ENCODE measurements at regions not wholly inside any gene's neighbourhood (a gene's known extent, or its start where the extent isn't known, plus 50 kb on each side); places are given as distances from the start of the nearest gene placed in this dataset.
"Not testable (repeated sequence)": the region's sequence is repeated elsewhere in the genome, so short reads cannot be mapped to it uniquely, and the experiment has no call there.

DNA sequence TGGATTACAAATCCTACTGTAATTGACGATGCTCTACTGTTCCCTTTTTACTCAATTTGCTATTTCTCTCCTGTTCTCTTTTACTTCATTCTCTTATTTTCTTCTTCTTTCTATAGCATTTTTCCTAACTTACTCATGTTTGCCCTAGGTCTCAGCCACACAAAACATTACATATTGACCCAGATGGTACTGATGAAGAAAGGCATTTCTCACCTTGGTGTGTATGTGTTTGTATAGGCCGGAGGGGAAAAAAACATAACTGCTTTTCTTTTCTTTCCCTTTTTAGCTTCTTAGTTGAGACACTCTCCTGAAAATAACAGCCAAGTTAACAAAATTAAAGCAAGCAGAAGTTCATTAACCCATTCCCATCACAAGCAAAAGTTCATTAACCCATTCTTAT is 1019.8 kb upstream of the CDH18 start:
- no peak for DNase-seq

DNA sequence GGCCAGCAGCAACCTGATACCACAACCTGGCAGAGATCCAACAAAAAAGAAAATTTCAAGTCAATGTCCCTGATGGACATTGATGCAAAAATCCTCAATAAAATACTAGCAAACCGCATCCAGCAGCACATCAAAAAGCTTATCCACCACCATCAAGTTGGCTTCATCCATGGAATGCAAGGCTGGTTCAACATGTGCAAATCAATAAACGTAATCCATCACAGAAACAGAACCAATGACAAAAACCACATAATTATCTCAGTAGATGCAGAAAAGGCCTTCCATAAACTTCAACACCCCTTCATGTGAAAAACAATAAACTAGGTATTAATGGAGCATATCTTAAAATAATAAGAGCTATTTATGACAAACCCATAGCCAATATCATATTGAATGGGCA is 1000.9 kb upstream of the CDH18 start:
- DNase-seq, result not testable (repeated sequence)

DNA sequence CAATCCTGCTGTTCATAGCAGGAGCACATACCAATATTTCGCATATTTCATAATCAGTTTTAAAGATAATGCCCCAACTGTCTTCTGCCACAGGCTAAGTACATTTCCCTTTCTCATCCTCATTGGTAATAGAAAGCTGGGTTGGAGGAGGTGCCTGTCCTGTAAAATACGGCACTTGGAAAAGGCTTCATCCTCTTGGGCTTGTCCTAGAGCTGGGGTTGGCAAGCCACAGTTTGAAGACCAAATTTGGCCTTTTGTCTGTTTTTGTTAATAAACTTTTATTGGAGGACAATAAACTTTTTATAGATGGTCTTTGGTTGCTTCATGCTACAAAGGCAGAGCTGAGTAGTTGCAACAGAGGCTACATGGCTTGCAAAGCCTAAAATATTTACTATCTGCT is 997.8 kb upstream of the CDH18 start:
- DNase-seq, result no peak

DNA sequence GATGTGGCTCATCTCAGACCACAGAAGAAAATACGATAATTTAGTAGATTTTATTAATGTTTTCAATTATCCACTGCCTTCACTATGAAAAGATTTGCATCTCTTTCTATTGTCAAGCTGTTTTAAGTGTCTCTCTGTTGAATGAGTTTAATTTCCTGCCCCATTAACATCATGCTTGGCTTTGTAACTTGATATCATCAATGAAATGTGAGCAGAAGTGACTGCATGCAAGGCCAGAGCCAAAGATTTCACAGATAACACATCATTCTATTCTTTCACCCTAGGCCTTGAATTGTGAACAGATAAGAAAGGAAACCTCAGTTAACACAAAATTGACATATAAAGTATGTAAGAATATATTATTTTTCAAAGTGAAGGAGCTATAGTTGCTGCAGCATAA is 986.4 kb upstream of the CDH18 start:
- DNase-seq, result no peak

DNA sequence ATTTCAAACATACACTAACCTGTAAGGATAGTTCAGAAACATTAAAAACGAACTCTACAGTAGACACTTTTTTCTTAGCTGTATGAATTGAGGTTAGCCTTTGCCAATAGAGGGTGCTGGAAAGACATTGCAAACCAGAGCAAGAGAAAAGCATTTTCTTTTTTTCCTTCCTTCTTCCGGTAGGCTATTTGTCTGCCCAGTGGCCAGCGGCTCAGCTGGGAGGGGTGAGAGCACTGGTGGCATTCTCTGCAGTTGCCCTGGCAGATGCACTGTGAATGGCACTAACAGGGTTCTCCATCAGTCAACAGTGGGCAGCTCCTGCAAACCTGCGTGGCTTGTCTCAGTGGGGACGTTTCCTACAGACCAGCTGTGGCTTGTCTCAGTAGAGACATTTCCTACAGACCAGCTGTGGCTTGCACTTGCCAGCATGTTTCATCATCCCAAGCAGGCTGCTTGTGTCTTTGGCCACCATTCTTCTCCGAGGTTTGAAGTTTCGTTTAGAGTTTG is 984.5 kb upstream of the CDH18 start:
- DNase-seq, result no peak

DNA sequence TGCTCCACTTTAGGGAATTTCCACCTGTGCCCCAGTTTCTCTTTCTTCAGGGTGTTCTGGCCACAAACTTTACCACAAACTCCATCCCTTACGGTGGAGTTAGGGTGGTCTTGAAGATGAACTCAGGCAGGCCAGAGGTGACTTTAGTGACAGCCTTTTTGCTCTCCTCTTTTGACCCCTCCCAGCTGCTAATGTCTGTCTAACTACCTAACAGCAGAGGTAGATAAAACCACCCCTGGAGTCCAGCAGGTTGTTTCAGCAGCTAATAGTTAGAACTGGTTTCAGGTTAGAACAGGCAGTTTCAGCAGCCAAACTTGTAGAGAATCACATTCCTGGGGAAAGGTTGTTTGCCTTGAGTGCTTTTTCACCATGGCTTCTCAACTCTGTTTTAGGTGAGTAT is 971.3 kb upstream of the CDH18 start:
- DNase-seq, result no peak

DNA sequence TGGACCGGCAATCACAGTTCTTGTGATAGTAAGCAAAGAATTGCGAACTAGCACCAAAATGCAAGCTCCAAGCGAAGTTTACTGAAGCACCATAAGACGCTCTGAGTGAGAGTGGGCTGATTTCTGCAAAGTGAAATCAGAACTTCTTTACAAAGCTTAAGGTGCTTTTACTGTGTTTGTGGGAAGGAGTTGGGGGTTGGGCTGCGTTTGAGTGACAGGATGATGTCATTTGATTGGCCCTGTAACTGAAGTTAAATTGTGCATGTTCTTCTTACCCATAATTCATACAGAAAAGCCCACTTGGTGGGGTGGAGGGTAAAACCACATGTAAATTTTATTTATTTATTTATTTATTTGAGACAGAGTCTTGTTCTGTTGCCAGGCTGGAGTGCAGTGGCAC is 970.6 kb upstream of the CDH18 start:
- no peak for DNase-seq

DNA sequence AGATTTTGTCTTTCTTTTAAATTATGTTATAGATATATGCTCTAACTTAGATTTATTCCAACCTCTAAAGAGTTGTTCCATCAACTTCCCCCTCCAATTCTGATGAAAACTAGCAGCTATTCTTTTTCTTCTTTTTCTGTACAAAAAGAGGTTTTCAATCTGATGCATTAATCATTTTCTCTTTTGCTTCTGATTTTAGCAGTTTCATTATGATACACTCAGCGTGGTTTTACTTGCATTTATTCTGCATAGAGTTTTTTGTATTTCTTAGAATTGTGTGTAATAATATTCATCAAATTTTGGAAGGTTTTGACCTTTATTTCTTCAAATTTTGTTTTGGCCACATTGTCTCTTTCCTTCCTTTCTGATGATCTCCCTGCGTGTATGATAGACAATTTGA is 968.1 kb upstream of the CDH18 start:
- DNase-seq, result no peak

DNA sequence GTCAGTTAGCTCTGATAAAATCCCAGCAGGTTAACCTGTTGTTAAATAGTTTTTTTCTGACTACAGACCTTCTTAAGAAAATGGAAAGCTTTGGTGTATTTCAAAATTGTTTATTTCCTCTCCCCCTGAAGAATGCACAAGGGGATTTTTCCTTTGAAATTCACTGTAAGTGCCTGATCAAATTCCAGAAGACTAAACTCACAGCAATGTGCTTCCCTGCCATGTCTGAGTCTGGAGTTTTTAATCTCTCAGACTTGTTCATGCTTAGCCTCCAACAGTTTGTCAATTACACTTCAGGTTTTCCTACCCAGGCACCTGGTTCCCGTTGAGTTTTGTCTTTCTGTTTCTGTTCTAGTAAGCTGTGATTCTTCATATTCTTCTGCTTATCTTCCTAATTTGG is 961.6 kb upstream of the CDH18 start:
- DNase-seq, result no peak

DNA sequence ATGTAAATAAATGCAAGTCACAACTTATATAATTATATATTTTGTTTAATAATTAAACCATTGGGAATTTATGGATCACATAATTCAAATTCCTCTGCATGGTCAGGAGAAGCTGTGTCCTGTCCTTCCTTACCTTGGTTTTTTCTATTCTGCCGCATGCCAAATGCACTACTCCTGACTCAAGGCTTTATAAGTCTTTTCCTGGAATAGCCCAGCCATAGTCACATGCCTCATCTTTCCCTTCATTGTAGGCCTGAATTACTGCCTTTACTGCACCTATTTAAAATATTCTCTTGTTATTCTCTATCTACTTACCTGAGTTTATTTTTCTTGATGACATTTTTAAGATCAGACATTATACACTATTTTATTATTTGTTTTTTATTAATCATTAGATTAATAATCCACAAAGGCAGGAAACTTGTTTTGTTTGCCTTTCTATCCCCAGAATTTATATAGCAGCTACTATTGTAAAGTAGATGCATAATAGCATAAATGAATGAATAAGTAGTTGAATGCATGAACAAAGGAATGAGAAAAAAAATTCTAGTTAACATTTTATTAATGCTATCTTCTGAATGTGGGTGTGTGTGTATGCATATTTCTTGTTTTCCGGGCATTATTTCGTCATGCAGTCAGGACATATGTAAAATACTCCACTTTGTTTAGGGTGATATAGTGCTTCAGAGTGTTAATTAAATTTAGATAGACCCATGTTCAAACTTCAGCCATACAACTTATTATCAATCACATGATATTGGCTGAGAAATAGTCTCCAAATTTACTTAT is 955.4 kb upstream of the CDH18 start:
- not testable (repeated sequence) for DNase-seq

DNA sequence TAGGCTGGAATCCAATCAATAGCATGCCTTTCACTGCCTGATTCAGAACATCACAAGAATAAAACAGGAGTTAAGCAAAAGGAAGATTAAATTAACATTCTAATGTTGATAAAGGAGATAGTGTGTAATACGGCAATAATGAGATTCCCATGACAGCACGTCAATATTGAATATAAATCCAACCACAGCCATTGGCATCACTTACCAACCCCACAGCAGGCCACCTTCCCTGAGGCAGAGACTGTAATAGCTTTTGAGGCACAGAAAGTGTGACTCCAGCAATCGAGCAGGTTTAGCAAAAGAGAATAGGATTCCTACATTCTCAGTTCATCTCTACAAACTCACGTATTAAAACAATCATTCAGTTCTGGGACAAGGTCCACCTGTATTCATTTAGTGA is 954.6 kb upstream of the CDH18 start:
- DNase-seq, result not testable (repeated sequence)

DNA sequence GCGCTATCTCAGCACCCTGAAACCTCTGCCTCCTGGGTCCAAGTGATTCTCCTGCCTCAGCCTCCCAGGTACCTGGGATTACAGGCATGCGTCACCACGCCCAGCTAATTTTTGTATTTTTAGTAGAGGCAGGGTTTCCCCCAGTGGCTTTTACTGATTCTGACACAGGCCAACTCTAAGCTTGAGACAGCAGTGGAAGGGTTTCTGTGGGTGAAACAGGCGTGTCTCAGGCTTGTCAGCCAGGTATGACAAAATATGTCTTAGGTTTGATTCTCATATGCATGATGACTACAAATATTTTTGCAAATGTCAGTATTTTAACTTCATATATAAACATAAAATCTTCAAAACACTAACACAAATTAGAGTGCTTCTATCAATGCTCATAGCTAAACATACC is 952.8 kb upstream of the CDH18 start:
- DNase-seq, result not testable (repeated sequence)

DNA sequence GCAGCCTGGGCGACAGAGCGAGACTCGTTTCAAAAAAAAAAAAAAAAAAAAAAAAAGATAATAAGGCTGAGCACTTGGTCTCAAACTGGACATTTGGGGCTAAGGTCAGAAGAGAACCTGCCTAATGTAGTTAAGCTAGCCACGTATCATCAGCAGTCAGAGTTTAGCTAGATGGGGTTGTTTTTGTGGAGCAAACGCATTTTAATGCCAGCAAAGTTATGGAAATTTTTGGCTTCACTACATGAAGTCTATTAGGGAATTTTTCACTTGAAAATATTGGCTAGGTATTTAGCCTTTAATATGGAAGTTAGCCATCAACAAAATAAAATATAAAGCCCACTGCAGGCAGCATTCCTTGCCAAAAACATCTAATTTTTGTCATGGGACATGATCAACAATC is 902.9 kb upstream of the CDH18 start:
- DNase-seq, result not testable (repeated sequence)

DNA sequence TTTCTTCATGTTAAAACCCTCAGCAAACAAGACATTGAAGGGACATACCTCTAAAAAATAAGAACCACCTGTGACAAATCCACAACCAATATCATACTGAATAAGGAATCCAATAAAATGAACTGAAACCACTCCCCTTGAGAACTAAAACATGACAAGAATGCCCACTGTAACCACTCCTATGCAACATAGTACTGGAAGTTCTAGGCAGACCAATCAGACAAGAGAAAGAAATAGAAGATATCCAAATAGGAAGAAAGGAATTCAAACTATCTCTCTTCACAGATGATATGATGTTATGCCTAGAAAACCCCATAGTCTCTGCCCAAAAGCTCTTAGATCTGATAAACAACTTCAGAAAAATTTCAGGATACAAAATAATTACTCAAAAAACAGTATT is 887.7 kb upstream of the CDH18 start:
- not testable (repeated sequence) for DNase-seq

DNA sequence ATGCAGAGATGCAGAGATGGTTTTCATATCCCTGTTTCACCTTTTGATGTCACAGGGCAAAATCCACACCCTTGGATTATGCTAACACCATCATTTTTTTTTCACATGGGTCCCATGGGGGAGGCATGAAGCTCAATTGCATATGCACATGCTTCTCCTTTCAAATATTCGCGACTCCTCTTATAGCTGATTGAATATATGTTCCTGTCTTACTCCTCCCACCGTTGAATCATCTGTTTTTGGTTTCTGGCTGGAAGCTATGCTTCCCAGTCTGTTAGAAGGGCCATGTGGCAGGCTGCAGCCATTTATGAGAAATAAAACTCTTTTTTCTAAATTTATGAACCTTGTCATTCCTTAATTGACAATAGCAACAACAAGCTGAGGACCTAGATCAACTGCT is 877.9 kb upstream of the CDH18 start:
- not testable (repeated sequence) for DNase-seq

DNA sequence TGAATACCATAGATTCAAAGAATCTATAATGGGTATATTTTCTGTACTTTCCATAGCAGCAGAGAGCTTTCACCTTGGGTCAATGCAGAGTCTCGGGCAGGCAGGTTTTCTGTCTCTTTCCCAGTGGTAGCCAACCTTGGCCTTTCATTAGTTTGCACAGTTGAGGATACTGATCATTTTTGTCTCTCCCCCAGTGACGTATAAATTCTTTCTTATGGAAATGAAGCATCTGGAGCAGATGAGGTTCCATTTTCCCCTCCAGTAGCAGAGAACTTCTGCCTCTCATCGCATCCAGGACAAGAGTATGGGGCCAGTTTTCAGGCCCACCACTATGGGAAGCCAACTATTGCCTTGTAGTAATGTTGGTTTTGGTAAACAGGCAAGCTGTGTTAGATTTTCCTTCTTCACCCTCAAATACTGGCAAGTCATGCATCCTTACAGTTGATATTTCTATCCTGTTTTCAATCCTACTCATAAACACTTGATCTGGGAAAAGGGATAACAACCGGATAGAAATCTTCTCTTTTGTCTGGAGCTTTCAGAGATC is 845.2 kb upstream of the CDH18 start:
- DNase-seq, result no peak

DNA sequence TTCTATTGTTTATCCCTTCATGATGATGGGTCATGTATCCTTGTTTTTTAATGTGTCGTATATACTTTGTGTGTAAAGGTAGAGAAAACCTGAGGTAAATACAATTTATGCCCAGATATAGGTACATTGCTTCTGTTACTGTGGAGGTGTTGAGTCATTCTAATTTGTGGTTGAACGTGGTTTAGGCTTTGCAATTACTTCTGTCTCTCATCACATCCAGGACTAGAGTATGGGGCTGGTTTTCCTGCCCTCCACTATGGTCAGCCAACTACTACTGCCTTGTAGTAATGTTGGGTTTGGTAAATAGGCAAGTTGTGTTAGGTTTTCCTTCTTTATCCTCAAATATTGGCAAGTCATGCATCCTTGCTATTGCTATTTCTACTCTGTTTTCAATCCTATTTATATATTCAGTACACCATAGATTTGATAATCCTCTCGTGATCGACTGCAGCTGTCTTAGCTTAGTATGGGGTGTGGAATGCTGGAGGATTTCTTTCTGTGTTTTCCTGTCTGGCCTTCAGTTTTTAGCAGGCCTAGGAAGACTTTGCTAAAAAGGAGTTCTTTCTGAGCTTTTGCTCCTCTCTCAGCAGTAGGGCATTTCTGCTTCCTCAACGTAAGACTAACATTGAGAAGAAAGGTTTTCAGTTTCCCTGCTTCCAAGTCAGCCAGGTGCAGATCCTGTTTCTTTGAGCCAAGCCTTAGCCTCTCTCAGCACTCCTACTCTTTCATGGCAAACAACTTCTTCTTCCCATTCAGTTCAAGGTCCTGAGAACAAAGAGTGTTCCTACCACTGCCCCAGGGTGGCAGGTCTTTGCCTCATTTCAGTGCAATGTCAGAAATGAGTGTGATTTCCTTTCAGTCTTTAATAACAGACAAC is 844.4 kb upstream of the CDH18 start:
- no peak for DNase-seq

DNA sequence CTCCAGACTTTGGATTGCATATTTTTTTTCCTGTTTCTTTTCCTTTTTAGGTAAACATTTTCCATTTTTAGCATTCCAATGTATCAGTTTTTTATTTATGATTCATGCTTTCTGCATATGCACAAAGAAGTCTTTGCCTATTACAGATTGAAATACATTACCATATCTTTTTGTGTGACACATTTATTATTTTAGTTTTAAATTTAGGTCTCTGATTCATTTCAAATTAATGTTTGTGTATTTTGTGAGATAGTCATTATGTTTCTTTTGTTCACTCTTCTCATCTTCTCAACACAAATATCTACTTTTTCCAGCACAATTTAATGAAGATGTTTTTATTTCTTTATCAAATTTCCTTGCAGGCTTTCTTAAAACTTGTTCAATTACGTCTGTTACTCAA is 838.0 kb upstream of the CDH18 start:
- DNase-seq, result not testable (repeated sequence)

DNA sequence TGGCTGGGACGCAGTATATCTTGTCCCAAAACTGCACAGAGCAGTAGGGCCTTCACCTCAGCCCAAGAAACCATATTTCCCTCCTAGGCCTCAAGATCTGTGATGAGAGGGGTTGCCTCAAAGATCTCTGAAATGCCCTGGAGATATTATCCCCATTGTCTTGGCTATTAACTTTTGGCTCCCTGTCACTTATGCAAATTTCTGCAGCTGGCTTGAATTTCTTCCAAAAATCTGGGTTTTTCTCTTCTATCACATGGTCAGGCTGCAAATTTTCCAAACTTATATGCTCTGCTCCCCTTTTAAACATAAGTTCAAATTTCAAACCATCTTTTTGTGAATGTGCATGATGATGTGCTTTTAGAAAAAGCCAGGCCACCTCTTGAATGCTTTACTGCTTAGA is 809.2 kb upstream of the CDH18 start:
- DNase-seq, result not testable (repeated sequence)

DNA sequence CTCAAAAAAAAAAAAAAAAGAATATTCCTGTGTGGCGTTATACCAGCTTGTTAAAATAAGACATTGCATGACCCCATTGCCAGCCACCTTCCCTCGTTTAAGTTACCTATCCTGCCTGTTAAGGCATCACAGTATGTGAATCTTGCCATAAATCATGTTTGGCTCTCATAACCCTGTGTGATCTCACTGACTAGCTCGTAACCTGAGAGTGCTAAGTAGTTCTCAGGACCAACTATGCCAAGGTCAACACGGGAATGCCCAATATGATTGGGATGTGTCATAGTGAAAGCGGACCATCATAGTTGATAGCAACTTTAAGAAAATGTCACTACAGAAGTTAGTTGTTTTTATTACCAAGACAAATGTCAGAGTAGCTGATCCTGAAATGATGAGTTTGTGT is 796.8 kb upstream of the CDH18 start:
- not testable (repeated sequence) for DNase-seq

DNA sequence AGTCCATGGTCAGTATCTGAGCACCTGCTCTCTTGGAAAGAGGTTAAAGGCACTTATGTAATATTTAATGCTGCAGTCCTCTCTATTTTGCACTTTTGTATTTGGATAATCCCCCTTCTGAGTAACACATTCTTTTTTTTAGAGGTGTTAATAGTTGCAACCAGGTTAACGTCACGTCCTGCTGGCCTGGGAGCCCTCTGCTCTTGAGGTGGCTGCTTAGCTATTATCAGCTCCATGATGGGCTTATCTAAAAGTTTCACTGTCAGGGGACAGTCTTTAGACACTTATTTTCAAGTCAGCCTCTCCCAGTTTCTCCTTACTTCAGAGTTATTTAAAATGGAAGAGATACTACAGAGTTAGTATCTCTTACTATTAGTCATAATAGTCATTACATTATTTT is 795.5 kb upstream of the CDH18 start:
- not testable (repeated sequence) for DNase-seq

DNA sequence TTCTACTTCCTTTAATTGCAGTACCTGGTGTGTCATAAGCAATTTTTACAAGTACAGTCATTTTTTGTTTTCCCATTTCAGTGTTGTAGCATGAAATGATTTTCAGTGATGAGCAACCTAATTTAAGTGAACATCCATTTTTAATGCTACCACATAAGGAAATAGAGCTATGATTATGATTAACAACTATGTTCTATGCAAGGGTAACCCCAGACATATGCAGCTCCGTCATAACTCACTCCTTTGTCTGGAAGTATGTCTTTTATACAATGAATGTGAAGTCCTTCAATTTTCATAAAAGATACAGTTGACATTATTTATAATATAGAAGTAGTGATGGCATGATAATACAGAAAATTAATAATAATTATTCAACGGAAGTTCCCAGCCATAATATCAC is 783.3 kb upstream of the CDH18 start:
- DNase-seq, result not testable (repeated sequence)

DNA sequence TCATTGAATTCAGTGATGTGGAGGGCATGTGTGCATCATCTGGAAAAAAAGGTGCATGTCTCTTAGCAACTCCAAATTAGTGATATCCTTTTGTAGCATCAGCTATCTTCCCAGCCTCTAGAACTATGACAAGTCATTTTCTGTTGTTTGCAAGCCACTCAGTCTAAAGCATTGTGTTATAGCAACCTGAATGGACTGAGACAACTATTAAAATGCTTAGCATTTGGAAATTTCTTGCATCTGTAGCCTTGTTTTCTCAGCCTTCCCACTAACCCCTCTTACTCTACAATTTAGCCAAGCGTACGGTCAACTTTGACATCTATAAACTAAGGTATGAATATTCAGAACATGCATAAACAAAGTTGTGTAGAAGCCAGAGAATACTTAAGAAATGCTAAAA is 777.1 kb upstream of the CDH18 start:
- DNase-seq, result not testable (repeated sequence)

DNA sequence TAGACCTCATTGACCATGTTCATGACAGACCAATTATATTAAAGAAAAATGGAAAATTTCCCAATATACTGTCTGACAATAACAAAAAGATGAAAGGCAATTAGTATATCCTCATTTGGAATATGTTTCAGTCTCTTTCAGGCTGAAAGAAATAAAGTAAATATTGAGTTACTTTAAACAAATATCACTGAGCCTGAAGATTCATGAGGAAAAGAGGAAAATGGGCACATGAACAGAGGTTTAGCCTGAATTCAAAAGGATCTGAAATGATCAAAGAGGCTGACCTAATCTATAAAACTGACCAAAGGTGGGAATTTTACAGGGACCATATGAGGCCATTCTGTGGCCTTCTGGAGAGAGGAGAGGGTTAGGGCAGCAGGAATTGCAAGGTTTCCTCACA is 771.5 kb upstream of the CDH18 start:
- not testable (repeated sequence) for DNase-seq
